Activated T-cell treated with anti-CD3 and anti-CD28 coated beads, Interleukin-2, amount 50 U/mL, for 72 hours (primary cell): ENCODE measurements at regions not wholly inside any gene's neighbourhood (a gene's known extent, or its start where the extent isn't known, plus 50 kb on each side); places are given as distances from the start of the nearest gene placed in this dataset.

Experiments
- ATAC-seq, 2 donors: fragments of 150-1000 bp; cut with Tn5 transposase; replicated peaks in 1 of 2; 2 replicates each; pipeline ENCODE4 v1.10.0; 2021; ENCODE audit warnings: moderate library complexity in 2 of 2, mild to moderate bottlenecking in 1 of 2
- DNase-seq, 2 donors: peaks; one replicate each; pipeline ENCODE4 v3.0.0; 2021 to 2022; ENCODE audit warnings: mixed read lengths in 1 of 2
- H3K27ac Mint-ChIP-seq: one replicate; pipeline ENCODE4 v1.8.0; 2022; ENCODE audit warnings: mild to moderate bottlenecking, moderate library complexity, mixed read lengths
- H3K27me3 Mint-ChIP-seq: one replicate; pipeline ENCODE4 v1.8.0; 2022; ENCODE audit warnings: low read depth, mixed read lengths
- H3K36me3 Mint-ChIP-seq, 2 donors: one replicate each; pipeline ENCODE4 v1.8.0; 2022; ENCODE audit warnings: mixed read lengths in 2 of 2, mild to moderate bottlenecking in 1 of 2; ENCODE audit not compliant: insufficient read depth in 2 of 2
- H3K4me1 Mint-ChIP-seq: one replicate; pipeline ENCODE4 v1.8.0; 2022; ENCODE audit warnings: low read depth, mixed read lengths
- H3K4me3 Mint-ChIP-seq, 2 donors: one replicate each; pipeline ENCODE4 v1.8.0; 2022; ENCODE audit warnings: mild to moderate bottlenecking in 2 of 2, mixed read lengths in 2 of 2, moderate library complexity in 2 of 2
- H3K9me3 Mint-ChIP-seq, 2 donors: one replicate each; pipeline ENCODE4 v1.8.0; 2022; ENCODE audit warnings: mixed read lengths in 2 of 2

DNA sequence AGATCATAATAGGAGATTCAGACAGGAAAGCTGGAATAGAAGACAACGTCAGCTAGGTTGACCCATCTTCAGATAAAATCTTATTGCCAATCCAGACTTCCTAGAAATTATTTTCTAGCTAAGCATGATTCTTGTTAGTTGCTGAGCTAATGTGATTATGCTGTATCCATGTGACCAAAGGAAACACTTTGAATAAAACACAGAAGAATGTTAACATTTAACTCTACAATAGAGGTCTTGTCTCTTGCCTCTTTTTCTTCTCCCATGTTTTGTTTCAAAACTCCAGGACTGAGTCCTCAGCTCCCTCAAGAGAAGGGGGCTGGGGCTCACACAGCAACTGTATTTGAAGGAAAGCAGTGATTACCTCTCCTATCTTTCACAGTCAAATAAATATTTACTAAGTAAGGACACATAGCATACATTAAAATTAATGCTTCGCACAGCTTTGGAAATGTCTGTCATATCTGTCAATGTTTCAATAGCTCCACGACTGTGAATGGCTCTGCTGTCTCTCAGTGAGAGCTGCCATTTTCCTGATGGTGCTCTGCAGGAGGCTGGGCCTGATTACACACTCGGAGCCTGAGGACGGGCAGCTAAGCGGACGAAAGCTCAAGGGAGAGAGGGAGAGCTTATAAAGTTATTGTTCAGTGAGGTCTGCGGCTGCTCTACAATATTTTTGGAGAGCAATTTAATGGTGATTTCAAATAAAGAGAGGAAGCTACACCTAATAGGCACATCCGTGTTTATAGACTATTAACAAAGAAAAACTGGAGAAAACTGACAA is 64.8 kb upstream of the ZNF462 start:
- ATAC-seq: no peak
- Mint-ChIP-seq H3K36me3 (peaks cover 0 to 1% of the 10 kb centered on the region in 2 donors), H3K4me3 (no peak overlapping the region)

GRCh38 chr9:106799152-106799551 is 63.8 kb upstream of the ZNF462 start:
- ATAC-seq (no peak), DNase-seq (no peak)
- Mint-ChIP-seq H3K9me3 (peaks cover 5% of the 10 kb centered on the region in 2 donors), H3K4me1 (no peaks in the 10 kb centered on the region), H3K36me3 (peaks cover 0 to under 1% of the 10 kb centered on the region in 2 donors), H3K27ac (no peak overlapping the region), H3K27me3 (no peaks in the 10 kb centered on the region), H3K4me3 (no peak overlapping the region)

More for the DNA sequence above, 64.8 kb upstream of the ZNF462 start:
- H3K27ac Mint-ChIP-seq: no peak overlapping the region
- no peaks in the 10 kb centered on the region for H3K27me3 Mint-ChIP-seq
- H3K4me1 Mint-ChIP-seq: no peaks in the 10 kb centered on the region
- no peak for DNase-seq
- peaks cover 5 to 6% of the 10 kb centered on the region in 2 donors for H3K9me3 Mint-ChIP-seq

DNA sequence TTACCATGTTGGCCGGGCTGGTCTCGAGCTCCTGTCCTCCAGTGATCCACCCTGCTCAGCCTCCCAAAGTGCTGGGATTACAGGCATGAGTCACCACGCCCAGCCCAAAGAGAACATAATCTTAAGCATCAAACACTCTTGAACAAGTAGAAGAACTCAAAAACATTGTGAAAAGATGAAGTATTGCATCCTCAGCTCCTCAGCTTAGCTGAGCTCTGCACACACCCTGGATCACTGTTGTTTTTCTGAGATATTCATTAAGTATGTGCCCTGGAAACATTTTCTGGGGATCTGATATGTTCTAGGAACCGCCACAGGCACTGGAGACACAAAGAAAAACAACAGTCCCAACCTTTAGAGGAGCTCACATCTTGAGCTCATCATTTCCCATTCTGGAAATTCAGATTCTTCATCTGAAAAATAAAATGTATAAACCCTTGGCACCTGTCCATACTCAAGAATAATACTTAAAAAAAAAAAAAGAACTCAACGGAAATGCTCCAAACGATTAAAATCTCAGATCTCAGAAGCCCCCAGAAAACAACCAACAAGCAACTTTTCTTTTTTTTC is 62.2 kb upstream of the ZNF462 start:
- H3K4me1 Mint-ChIP-seq: no peaks in the 10 kb centered on the region
- DNase-seq (no peak), ATAC-seq (no peak)
- H3K36me3 Mint-ChIP-seq: no peaks in the 10 kb centered on the region
- peaks cover 2 to 7% of the 10 kb centered on the region in 2 donors for H3K9me3 Mint-ChIP-seq
- H3K27me3 Mint-ChIP-seq: no peaks in the 10 kb centered on the region
- no peak overlapping the region for H3K4me3 Mint-ChIP-seq
- no peak overlapping the region for H3K27ac Mint-ChIP-seq

- Mint-ChIP-seq H3K27me3 (no peaks in the 10 kb centered on the region), H3K4me1 (no peaks in the 10 kb centered on the region), H3K4me3 (no peak overlapping the region), H3K9me3 (peaks cover 2 to 7% of the 10 kb centered on the region in 2 donors), H3K36me3 (no peaks in the 10 kb centered on the region), H3K27ac (no peak overlapping the region)
- no peak for ATAC-seq
- DNase-seq: no peak
Observed at GRCh38 chr9:106801816-106802215, 61.1 kb upstream of the ZNF462 start.
